GM18499 (cell line): ENCODE measurements at regions not wholly inside any gene's neighbourhood (a gene's known extent, or its start where the extent isn't known, plus 50 kb on each side); places are given as distances from the start of the nearest gene placed in this dataset.
"Not testable (repeated sequence)": the region's sequence is repeated elsewhere in the genome, so short reads cannot be mapped to it uniquely, and the experiment has no call there.

Source experiments
- ATAC-seq: cut with Tn5 transposase; IDR thresholded peaks from one replicate; pipeline ENCODE4 v1.9.1; 2021; ENCODE audit warnings: moderate number of reproducible peaks; ENCODE audit not compliant: insufficient read depth, unreplicated experiment

DNA sequence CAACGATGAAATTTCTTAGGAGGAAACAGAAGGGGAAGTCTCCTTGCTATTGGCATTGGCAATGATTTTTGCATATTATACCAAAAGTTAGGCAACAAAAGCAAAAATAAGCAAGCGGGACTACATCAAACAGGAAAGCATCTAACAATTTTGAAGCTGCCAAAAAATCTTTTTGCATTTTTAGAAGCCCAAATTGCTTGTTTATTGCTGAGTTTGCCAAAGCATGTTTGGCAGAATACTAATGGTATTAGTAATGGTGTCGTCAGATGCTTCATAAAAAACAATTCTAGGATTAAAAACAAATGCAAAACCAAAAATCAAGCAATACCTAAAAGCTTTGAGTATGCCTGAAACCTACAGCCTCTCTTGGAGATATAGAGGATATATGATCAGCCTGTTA, 80.0 kb downstream of the GALR1 start:
- ATAC-seq: no peak

DNA sequence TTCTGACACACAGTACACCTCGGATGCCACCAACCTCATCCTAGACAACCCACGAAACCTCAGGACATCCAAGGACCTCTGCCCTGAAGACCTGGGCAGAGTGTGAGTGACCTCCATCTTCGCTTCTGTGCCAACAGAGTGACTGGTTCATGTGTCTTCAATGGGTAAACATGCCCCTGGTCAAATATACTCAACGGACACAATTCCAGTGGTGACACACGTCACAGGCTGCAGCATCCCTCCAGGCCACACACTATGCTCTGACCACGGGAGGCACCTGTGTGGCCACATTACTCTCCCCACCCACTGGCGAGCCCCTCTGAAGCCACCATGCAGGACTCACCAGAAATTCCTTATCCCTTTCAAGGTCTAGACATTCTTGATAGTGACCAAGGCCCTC, 85.2 kb downstream of the GALR1 start:
- ATAC-seq: no peak

DNA sequence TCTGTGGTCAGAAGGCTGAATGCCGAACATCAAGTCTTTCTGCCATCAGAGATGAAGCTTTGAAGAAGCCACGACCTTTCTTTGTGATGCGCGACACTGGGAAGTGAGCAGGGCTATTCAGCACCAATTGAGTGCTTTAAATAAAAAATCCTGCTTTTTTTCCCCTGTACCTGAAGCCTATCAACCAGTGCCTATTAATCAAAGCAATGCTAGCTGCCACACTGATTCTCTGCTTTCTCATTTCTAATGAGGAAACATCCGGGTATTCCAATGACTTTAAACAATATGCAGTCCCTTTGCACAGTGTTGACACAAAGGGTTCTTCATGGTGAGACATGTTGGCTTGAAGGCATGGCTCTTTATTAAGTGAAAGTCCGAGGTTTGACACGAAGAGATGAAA, 88.0 kb downstream of the GALR1 start:
- ATAC-seq: no peak

DNA sequence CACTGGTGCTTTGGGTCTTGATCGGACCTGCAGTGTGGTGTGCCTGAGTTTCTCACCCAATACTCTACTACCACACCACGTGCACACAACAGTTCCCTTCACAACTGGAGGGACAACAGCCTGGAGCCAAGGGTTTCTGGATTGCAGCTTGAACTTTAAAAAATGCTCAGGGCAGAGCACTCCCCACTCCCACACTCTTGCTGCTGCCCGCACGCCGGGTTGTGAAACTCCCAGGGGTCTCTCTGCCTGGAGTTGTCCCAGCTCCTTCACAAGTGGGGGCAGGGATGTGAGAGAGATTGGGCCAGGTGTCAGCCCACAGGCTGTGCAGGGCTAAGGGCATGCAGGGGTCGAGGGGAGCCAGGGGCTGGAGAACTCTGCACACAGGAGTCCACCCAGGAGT, 89.4 kb downstream of the GALR1 start:
- ATAC-seq: no peak

DNA sequence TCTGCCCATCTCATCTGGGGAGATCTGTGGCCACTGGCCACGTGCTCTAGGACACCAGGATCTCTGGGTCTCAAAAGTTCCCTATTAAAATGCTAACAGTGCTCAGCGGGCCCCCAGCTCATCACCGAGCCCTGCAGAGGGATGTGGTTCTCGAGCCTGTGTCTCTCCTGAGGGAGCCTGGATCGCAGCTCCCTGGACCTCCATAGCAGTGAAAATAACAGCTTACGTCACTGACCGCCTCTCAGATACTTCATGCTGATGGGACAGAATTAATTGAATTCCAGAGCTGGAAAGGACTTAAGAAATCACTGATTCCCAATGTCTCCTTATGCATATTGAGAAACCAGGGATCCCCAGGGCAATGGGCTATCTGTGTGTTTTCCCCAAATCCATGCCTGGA, 90.0 kb downstream of the GALR1 start:
- no peak for ATAC-seq

DNA sequence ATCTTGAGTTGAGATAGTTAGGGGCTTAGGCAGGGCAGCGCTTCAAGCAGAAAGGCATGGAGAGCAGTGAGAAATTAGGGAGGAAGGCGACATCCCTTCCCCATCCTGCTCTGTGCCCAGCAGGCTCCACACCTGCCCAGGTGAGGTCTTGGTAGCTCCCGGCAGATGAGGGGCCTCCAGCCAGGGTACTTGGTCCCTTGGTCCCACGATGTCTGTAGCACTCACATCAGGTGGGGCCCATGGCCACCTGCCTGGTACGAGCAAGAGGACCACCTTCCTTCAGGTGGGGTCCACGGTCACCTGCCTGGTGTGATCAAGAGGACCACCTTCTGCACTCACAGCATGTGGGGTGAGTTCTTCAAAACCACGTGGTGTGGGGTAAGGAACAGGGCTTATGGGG, 91.2 kb downstream of the GALR1 start:
- ATAC-seq: no peak

DNA sequence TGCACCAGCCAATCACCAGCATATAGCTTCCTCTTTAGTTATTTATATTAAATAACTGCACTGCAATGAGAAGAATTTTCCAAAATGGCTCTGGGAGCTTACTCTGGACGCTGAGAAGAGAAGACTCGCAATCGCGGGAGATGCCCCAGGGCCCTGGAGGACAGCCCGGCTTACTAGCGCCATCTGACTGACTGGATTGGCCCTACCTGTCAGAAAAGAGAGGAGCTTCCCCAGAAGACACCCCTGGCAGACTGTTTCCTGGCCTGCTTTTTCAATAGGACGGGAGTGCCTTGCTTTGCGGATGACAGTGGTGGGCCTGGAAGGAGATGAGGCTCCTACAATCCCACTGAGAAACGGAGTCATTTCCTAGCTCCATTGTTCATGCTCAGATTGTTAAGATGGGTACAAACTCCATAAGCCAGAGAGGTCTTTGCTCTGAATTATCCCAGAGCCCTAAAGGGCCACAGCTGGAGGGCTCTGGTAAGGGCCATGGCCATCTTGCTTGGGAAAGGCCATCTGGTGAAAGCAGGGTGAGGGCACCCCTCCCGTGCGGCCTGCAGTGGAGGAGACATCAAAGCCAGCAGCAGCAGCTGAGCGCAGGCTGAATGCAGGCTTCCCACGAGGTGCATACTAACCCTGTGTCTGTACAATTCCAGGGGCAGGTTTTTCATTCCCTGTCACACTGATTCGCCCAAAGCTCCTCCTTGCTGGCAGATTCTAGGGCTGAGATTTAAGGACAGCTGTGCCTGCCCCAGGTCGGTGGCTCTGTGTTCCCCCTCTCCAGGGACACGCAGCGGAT, 92.1 kb downstream of the GALR1 start:
- no peak for ATAC-seq

DNA sequence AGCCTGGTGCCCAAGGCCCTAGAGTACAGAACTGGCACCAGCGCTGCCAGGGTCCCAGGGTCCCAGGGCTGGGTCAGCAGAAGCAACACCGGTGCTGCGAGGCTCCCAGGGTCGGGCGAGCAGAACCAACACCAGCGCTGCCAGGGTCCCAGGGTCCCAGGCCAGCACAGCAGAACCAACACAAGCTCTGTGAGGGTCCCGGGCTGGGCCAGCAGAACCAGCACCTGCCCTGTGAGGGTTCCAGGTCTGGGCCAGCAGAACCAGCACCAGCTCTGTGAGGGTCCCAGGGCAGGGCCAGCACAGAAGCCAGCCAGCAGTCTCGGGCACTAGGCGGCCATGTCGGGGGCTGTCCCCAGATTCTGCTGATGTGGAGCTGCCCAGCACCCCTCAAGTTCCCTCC, 93.1 kb downstream of the GALR1 start:
- ATAC-seq: no peak

DNA sequence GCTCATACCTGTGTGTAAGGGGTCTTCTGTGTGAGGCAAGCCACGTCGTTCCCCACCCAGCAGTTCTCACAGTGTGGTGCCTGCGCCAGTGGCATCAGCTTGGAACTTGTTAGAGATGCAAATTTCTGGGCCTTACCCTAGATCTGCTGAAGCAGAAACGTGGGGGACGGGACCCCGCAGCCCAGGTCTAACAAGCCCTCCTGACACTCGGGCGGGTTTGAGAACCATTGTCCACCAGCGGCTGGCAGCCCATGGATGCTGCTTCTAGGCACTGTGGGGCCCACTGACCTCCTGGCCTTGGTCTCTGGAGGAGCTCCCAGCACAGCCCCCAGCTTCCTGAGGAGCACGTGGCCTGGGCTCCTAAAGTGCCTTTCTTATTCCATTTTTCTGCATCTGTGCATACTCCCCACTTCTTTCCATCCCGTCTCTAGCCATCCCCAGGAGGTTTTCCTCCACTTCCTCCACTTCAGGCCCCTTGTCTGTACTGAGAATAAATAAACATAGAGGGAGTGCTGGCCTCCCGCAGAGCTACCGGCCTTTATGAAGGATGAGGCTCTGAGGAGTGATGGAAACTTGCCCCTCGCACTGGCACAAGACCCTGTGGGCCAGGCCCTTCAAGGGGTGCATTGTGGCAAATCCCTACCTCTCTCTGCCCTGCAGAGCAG, 94.3 kb downstream of the GALR1 start:
- no peak for ATAC-seq

DNA sequence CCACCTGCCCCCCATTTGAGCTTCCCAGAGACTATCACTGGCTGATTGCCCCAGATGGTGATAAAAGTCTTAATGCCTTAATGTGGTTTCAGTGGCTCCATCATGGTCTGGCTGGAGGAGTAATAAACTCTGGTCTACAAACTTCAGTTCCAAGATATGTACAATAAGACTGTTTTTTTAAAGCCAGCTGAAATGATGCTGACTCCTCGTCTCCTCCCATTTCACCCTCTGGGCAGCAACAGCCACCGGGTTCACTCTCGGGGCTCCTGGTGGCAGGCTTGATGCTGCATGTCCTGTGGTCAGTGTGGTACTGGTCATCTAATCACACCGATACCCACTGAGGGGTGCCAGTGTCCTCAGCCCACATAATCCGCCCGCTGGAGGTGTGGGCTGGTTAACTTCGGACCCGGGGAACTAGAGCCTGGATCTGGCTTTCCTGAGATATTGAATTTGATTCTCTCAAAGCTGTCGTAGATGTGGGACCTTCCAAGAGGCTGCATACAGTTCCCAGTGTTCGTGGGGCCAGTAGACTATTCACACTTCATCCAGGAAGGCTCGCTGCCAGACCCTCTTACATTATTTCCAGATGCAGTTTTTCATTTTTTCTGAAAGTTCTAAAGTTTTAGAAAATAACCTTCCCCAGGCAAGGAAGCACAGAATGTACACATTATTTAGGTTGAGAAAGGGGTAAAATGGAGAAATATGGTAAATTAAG, 95.3 kb downstream of the GALR1 start:
- ATAC-seq: no peak

DNA sequence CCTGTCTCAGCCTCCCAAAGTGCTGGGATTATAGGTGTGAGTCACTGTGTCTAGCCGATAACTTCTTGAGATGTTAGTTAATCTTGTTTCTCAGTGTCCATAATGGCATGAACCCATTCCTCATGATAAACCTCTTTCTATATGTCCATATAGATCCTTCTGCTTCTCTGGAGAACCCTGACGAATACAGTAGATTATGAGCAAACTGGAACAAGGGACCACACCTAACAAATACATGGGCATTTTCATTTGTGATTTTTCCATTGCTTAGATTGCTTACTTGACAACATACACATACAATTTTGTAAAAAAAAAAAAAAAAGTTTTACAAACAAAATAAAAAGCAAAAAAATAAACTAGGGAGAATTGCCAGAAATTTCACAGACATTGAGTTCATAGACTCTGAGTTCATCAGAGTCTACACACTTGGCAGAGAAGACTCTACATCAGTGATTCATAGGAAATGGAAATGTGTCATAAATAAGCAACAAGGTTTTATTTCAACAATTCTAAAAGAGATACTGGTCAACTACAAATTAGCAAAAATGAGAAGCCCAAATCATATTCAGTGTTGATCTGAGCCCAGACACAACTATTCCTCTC, 96.7 kb downstream of the GALR1 start:
- no peak for ATAC-seq

DNA sequence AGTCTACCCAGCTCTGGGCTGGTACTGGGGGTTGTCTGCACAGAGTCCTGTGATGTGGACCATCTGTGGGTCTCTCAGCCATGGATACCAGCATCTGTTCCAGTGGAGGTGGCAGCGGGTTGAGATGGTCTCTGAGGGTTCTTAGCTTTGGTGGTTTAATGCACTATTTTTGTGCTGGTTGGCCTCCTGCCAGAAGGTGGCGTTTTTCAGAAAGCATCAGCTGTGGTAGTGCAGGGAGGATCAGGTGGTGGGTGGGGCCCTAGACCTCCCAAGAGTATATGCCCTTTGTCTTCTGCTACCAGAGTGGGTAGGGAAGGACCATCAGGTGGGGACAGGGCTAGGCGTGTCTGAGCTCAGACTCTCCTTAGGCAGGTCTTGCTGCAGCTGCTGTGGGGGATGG, 103.7 kb downstream of the GALR1 start:
- not testable (repeated sequence) for ATAC-seq

DNA sequence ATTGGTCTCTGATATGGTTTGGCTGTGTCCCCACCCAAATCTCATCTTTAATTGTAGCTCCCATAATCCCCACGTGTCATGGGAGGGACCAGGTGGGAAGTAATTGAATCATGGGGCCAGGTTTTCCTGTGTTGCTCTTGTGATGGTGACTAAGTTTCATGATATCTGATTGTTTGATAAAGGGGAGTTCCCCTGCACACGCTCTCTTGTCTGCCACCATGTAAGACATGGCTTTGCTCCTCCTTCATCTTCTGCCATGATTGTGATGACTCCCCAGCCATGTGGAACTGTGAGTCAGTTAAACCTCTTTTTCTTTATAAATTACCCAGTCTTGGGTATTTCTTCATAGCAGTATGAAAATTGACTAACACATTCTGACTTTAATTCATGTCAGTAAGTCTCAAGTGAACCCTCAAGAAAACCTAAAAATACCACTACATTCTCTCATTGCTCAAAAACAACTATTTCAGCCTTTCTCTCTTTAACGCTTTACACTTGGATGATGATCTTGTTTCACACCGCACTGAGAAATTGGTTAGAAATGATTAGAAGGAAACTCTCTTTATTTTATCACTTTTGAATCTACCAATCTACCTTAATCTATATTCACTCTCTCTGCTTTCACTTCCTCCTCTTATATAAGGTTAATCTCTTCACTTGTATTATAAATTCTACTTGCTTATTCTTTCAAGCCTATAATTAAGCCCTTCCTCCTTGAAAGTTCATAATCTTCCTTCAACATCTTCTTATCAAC, 110.1 kb downstream of the GALR1 start:
- ATAC-seq: no peak

DNA sequence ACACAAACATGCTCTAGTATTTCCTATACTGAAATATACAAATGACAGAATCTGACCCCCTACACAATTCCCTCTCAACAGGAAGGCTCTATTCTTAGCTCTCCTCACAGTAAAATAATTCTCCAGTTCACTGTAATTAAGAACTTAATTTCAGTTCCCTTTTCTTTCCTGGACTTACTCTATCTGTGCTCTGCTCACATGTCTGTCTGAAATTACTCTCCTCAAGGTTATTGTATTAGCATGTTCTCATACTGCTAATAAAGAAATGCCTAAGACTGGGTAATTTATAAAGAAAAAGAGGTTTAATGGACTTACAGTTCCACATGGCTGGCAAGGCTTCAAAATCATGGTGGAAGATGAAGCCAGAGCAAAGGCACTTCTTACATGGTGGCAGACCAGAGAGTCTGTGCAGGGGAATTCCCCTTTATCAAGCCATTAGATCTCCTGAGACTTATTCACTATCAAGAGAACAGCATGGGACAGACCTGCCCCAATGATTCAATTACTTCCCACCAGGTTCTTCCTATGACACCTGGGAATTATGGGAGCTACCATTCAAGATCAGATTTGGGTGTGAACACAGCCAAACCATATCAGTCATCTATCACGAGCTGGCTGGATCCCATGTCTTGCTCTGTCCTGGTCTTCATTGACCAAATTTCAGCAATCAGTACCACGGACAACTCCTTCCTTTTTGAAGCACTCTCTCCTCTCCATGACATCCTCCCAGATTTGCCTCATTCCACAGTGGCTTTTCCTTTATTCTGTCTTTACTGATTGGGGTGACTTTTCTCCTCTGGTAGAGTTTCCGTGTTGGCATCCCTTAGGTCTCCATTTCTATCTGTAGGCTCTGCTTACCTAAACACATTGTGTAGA, 110.9 kb downstream of the GALR1 start:
- ATAC-seq: no peak

DNA sequence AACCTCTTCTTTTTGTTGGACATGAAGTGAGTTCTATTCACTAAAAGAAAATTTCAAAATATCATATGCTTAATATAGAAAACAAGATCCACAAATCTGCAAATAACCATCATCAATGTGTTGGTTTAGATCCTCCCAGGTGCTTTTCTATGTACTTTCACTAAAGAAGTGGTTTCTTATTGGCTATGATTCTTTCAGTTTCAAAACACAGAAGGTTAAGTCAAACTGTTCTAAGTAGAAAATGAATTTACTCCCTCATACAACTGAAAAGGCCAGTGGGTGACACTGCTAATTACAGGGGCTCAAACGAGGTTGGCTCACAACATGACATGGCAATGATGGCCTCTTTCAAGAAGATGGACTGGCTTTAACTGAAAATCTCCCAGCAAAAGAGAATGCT, 111.7 kb downstream of the GALR1 start:
- no peak for ATAC-seq

DNA sequence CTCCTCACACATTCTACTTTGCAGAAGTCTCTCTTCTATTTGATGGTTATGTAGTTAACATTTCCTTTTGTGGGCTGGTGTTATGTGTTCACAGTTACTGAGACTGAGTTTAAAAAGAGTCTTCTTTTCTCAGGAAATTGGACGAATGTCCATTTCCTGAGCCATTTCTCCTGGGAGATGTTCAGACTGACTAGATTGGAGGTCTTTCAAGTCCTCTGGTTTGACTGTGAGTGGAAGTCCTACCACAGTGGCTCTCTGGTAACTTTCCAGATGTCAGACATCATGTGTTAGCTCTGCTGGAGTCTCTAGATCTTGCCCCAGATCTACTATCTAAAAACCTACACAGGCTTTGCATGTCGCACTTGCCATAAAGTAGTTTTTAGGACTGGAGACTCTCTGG, 116.0 kb downstream of the GALR1 start:
- ATAC-seq: no peak

DNA sequence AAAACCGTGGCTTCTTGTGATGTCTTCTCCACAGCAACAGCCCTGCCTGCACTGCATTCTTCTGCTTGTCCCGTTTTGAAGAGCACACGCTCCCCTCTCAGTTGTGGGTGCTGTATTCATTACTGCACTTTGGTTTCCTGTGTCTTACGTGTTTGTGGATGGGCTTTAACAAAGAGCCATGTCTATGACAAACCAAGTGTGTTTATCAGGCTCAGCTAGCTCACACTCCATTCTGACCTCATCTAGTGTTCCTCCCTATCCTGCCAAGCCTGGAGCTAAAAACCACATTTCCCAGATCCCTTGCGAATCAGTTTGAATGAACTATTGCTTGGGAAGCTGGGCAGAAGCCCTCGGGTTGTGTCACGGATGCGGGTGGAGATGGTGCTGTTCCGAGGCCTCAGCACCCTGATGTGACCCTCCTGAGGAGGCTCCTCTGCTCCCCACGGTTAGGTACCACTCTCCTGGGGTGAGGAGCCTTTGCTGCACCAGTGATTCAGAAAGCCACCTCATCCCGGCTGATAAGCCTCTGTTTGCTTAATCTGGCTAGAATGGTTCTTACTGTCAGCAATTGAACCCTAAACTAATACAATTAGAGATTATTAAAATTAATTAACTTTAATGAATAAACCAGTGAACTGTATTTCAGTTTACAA, 116.5 kb downstream of the GALR1 start:
- no peak for ATAC-seq

DNA sequence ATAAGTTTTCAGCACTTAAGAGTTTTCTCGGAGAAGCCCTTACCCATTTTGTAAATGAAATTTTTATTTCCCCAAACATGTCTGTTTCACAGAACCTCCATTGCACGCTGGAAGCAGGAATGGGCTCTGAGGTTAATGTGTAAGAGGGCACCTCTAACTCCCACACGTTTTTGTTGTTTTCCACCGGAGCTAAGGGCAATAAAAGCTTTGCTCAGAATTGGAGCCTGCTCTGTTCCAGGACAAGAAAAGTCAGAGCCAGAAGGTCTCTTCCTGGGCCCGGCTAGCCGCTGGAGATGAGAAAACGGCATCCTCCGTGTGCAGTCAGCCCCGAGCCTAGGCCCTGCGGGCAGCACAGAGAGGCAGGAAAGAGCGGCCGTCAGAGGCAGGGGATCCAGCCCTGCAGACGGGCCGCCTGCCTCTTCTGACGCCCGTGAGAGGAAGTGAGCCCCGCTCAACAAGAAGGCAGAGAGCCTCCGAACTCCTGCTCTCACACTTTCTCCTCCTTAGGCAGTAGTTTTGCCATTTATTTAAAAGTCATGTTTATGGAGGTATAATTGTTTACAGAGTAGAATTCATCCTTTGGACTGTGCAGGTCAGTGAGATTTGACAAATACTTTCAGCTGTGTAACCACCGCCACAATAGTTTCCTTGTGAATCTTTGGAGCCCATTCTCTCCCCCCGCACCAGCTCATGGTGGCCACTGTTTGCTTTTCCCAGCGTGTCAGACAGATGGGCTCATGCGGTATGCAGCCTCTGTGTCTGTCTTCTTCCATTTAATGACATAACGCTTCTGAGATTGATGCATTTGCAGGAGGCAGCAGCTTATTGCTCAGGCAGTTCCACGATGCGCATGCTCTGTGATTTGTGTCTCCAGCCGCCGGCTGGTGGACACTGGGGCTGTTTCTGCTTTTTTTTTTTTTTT, 117.3 kb downstream of the GALR1 start:
- ATAC-seq: no peak
